ENCODE measurements at regions not wholly inside any gene's neighbourhood (a gene's known extent, or its start where the extent isn't known, plus 50 kb on each side); places are given as distances from the start of the nearest gene placed in this dataset.
"Not testable (repeated sequence)": the region's sequence is repeated elsewhere in the genome, so short reads cannot be mapped to it uniquely, and the experiment has no call there.

DNA sequence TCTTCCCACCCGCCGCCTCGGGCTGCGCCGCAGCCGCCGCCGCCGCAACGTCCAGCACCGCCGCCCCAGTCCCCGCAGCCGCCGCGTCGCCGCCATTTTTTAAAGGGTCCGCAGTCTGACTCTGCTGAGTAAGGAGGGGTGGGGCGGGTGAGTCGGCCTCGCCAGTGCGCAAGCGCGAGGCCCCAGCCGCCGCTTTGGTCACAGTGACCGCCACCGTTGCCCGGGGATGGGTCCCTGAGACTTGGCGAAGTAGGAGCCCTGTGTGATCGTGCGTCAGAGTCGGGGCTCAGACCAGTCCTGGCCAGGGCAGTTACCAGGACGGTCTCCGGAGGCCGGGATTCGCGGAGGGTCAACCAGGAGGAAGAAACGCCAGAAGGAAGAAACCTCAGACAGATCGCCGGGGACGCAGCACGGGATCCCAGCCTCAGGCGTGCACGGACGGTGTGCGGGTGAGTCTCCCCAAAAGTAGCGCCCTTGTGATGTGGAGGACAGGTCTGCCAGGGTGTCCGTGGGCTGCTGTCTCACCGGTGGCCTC is 1414.2 kb upstream of the PCDH10 start:
- not testable (repeated sequence) for TF ChIP-seq POLR2A, TAF1, POLR2AphosphoS5 (IDR thresholded peaks at IDR 0.05; ENCODE audit: low read depth, low read length)

Measured in GM12891 (cell line).